ENCODE measurements at regions not wholly inside any gene's neighbourhood (a gene's known extent, or its start where the extent isn't known, plus 50 kb on each side); places are given as distances from the start of the nearest gene placed in this dataset.

DNA sequence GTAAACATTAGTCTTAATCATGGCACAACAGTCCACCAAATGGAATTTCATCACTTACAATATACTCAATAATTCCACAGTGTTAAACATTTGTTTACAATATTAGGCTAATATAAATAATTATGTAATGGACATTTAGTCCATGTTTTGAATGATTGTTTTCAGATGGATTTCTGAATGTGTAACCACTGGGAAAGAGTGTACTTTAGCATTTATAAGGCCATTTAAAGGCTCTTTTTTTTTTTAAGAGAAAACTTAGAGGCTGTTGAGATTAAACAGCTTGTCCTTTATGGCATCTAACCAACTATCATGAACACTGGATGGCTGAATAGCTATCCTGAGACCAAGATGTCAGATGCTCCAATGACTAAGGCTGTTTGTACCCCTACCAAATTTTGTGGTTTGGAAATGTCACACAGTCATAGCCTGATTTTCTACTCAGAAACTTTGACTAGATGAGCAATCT lies 248.3 kb upstream of the GLI3 start:
- BruUV-seq (replicated peaks), result no TSS peak
- in situ Hi-C loops (cut with HindIII; ENCODE audit: low pct_unique_long_range_greater_than_20kb, low sequenced_read_pairs), result no loop called here
- CTCF ChIA-PET, result no interaction called here

DNA sequence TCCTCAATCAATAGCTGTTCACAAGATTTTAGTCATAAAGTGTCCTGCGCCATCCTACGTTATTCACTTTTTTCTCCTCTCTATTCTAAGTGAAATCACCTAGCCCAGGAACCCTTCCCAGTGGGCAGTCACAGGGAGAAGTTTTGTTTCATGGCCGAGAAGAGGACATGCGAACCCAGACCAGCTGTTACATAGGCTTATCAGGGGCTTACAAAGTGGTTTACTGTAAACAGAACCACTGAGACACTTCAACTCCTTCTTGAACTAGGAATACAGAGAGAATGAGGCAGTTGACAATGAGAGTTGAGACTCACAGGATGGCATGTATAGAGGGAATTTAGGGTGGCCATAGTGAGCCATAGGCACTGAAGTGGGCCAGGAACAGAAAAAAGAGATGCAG lies 246.9 kb upstream of the GLI3 start:
- Histone ChIP-seq H3K27ac (ENCODE audit: low read length) (no peak overlapping the region), H3K9me3 (ENCODE audit: control insufficient read depth, insufficient read depth, low read depth, low read length) (no peaks in the 10 kb centered on the region), H3K4me1 (ENCODE audit: control insufficient read depth, insufficient read depth, low read length) (no peaks in the 10 kb centered on the region), H3K36me3 (ENCODE audit: control insufficient read depth, insufficient read depth, low read length) (no peaks in the 10 kb centered on the region), H3K4me3 (ENCODE audit: low read depth in 2 of 2, low read length in 2 of 2) (no peak overlapping the region), H3K27me3 (ENCODE audit: control insufficient read depth, insufficient read depth, low read length) (no peaks in the 10 kb centered on the region)
- POLR2A ChIA-PET, result no interaction called here
- ATAC-seq (no peak), DNase-seq (ENCODE audit: low read depth, low spot score) (no peak)
- intact Hi-C loops (cut with micrococcal nuclease; ENCODE audit: unreplicated experiment) (no loop called here), in situ Hi-C loops (cut with HindIII; ENCODE audit: low pct_unique_long_range_greater_than_20kb, low sequenced_read_pairs) (no loop called here)
- TF ChIP-seq, protein P1, sequence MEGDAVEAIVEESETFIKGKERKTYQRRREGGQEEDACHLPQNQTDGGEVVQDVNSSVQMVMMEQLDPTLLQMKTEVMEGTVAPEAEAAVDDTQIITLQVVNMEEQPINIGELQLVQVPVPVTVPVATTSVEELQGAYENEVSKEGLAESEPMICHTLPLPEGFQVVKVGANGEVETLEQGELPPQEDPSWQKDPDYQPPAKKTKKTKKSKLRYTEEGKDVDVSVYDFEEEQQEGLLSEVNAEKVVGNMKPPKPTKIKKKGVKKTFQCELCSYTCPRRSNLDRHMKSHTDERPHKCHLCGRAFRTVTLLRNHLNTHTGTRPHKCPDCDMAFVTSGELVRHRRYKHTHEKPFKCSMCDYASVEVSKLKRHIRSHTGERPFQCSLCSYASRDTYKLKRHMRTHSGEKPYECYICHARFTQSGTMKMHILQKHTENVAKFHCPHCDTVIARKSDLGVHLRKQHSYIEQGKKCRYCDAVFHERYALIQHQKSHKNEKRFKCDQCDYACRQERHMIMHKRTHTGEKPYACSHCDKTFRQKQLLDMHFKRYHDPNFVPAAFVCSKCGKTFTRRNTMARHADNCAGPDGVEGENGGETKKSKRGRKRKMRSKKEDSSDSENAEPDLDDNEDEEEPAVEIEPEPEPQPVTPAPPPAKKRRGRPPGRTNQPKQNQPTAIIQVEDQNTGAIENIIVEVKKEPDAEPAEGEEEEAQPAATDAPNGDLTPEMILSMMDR (IDR thresholded peaks at IDR 0.05), result no peak
- no peak for TF ChIP-seq SIN3A (IDR thresholded peaks at IDR 0.05; ENCODE audit: borderline replicate concordance, insufficient read depth, low read depth, low read length)
- no peak for TF ChIP-seq POLR2AphosphoS5 (IDR thresholded peaks at IDR 0.05; ENCODE audit: low read depth, low read length)
- no peak for TF ChIP-seq TCF7L2 (IDR thresholded peaks at IDR 0.05; ENCODE audit: low read depth, low read length)
- BruUV-seq (replicated peaks), result no TSS peak
- CTCF ChIA-PET, result no interaction called here

More for the DNA sequence above, 248.3 kb upstream of the GLI3 start:
- no peaks in the 10 kb centered on the region for H3K9me3 ChIP-seq (ENCODE audit: control insufficient read depth, insufficient read depth, low read depth, low read length)
- no peaks in the 10 kb centered on the region for H3K4me1 ChIP-seq (ENCODE audit: control insufficient read depth, insufficient read depth, low read length)
- intact Hi-C loops (cut with micrococcal nuclease; ENCODE audit: unreplicated experiment), result no loop called here
- no peaks in the 10 kb centered on the region for H3K27me3 ChIP-seq (ENCODE audit: control insufficient read depth, insufficient read depth, low read length)
- no peak for ATAC-seq
- H3K36me3 ChIP-seq (ENCODE audit: control insufficient read depth, insufficient read depth, low read length), result no peaks in the 10 kb centered on the region
- no peak overlapping the region for H3K4me3 ChIP-seq (ENCODE audit: low read depth in 2 of 2, low read length in 2 of 2)
- H3K27ac ChIP-seq (ENCODE audit: low read length), result no peak overlapping the region
- POLR2A ChIA-PET, result no interaction called here
- TF ChIP-seq, protein P2, sequence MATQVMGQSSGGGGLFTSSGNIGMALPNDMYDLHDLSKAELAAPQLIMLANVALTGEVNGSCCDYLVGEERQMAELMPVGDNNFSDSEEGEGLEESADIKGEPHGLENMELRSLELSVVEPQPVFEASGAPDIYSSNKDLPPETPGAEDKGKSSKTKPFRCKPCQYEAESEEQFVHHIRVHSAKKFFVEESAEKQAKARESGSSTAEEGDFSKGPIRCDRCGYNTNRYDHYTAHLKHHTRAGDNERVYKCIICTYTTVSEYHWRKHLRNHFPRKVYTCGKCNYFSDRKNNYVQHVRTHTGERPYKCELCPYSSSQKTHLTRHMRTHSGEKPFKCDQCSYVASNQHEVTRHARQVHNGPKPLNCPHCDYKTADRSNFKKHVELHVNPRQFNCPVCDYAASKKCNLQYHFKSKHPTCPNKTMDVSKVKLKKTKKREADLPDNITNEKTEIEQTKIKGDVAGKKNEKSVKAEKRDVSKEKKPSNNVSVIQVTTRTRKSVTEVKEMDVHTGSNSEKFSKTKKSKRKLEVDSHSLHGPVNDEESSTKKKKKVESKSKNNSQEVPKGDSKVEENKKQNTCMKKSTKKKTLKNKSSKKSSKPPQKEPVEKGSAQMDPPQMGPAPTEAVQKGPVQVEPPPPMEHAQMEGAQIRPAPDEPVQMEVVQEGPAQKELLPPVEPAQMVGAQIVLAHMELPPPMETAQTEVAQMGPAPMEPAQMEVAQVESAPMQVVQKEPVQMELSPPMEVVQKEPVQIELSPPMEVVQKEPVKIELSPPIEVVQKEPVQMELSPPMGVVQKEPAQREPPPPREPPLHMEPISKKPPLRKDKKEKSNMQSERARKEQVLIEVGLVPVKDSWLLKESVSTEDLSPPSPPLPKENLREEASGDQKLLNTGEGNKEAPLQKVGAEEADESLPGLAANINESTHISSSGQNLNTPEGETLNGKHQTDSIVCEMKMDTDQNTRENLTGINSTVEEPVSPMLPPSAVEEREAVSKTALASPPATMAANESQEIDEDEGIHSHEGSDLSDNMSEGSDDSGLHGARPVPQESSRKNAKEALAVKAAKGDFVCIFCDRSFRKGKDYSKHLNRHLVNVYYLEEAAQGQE (IDR thresholded peaks at IDR 0.05; ENCODE audit: insufficient read depth in 1 of 2, low read depth in 2 of 2, low read length in 1 of 2), result no peak
- TF ChIP-seq SIN3A (IDR thresholded peaks at IDR 0.05; ENCODE audit: borderline replicate concordance, insufficient read depth, low read depth, low read length), result no peak
- TF ChIP-seq, protein P1 (IDR thresholded peaks at IDR 0.05), result no peak
- no peak for TF ChIP-seq TCF7L2 (IDR thresholded peaks at IDR 0.05; ENCODE audit: low read depth, low read length)
- TF ChIP-seq POLR2AphosphoS5 (IDR thresholded peaks at IDR 0.05; ENCODE audit: low read depth, low read length), result no peak
- no peak for DNase-seq (ENCODE audit: low read depth, low spot score)
